Non-pigmented ciliary epithelial cell (primary cell): ENCODE measurements at regions not wholly inside any gene's neighbourhood (a gene's known extent, or its start where the extent isn't known, plus 50 kb on each side); places are given as distances from the start of the nearest gene placed in this dataset.

Experiments used
- DNase-seq: peaks from one replicate; pipeline ENCODE4 v3.0.0-alpha.2; 2010; ENCODE audit warnings: low read depth

DNA sequence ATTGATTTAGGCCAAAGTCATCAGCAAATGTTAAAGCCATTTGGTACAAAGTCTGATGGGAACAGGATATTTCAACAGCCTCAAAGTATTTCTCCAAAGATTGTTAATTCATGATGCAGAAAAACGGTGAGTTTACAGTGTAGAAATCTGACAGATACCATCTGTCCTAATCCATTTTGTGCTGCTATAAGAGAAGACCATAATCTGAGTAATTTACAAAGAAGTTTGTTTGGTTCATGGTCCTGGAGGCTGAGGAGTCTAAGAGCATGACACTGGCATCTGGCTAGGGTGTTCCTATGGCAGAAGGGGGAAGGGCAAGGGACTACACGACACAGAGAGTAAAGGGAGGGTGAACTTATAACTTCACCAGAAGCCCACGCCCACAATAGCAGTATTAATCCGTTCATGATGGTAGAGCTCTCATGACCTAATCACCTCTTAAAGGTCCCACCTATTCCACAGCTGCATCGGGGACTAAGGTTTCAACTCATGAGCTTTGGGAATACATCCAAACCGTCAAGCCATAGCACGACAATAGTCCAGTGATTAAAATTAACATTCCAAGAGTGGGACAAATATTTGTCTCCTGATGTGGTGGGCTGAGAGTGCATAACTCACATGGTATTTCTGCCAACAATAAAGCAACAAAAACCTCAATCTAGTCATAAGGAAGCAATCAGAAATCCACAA, 298.6 kb upstream of the AKR1E2 start:
- DNase-seq = no peak

DNA sequence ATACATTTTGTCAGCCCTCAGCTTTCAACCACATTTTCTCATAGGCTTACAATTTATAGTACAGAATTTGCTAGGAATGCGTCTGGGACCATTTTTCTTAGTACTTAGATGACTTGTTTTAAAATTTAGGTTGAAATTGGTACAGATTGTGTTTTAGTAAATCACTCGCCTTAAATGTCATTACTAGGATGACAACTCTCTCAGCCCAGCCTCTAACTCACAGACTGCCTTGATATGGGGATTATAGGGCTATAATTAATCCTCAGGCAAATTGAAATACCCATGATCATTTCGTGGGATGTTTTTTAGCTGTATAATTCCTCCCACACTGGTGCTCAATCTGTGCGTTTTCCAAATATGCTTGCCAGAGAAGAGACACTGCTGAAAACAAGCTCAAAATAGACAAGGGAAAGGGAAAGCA, 299.7 kb upstream of the AKR1E2 start:
- no peak for DNase-seq

DNA sequence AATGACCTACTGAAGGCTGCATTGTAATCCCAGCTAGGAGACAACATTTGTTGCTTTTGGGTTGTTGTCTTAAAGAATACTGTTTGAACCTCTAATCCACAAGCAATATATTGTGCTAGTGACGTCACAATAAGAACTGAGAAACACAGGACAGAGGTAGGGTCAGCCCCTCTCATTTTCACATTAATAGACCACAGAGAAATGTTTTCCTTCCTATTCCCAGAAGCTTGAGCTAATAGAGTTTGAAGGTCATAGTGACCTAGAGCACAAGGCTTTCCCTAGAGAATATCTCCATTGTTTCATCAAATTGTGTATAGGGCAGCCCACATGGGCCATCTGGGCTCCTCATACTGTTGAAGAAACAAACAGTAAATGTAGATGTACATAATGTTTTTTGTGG, 300.9 kb upstream of the AKR1E2 start:
- no peak for DNase-seq

DNA sequence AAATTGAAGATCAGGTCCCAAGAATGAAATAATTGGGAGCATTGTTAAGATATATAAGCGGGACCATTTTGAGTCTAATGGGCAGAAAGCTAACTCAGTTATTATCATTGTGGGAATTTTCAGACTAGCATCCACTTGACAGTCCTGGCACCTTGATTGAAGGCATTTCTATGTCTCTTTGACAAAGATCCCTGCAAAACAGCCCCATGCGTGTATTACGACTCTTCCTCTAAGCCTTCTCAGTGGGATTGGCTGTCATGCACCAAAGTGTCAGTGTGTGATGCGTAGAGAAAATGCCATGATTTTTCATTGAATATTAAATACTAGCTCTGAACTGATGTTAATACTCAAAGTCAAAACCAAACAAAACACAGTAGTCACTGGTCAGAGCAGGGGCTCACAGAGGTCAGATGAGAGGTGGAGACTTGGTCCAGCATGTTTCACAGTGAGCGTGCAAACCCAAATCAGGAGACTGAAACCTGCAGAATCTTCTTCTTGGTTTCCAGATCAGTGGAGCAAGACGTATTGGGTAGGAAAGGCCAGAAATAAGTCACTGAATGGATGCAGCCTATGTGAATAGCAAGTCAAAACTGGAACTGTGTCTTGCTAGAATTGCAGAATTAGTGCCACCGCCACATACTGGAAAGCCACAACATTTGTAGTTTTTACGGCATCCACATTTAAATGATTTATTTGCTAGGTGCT, 303.6 kb upstream of the AKR1E2 start:
- no peak for DNase-seq

DNA sequence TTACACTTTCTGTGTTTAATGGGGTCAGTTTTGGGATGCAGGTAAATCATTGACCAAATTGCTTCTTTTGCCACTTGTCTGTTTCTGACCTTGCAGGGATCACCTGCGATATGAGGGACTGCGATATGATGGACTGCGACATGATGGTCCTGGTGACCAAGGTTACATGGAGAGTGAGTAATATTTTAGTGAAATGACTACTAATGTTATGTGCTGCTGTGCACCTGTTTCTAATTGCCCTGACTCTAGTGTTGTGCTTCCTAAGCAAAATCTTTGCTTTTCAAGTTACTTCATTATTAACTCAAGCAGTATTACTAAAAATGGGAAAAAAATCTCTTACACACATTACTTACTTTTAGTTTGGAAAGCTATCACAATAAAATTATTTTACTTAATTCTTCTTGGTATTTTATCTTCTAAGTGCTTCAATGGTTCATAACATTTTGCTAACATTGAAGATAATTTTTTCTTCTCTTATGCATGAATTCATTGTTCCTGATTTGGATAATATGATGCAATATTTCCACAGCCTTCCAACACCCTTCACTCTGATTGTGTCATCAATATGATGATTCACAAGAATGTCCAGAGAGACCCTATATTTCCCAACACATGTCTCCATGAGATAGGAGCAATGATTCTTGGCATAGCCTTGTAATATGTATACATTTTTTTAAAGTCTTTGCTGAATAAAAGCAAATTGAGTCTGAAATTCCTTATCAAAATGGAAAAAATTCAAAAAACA, 306.2 kb upstream of the AKR1E2 start:
- DNase-seq = peak; percentile 36

DNA sequence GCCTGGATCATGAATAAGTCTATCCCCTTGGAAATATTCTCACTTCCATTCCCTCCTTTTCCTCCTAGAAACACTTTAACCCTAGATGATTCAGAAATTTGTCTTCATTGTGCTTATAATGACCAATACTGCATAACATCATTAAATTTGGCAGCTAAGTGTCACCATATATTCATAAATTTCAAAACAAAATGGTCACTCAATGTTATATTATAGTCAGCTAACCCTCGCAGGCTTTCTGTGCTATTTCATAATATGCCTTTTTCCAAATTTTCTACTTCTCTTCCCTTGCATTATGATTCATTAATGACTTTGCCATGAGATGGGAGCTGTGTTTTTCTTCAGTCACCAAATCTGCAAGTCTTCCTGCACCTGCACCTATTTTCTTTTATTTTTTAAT, 308.3 kb upstream of the AKR1E2 start:
- no peak for DNase-seq

DNA sequence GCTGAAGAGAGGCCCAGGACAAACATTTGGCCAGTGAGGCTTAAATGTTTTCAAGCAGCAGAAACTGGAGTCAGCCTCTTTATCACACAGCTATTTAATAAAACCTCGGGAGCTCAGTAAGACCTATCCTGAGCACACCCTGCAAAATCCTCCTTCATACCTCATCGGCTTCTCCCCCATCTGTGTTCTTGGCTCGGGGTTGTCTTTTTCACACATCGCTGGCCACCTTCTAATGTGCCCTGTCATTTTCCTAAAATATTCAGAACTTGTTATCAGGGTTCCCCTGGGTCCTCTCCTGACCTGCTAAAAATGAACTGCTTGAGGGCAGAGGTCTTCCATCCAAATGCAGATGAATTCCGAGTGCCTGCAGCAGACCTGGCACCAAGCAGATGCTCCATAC, 310.3 kb upstream of the AKR1E2 start:
- no peak for DNase-seq

DNA sequence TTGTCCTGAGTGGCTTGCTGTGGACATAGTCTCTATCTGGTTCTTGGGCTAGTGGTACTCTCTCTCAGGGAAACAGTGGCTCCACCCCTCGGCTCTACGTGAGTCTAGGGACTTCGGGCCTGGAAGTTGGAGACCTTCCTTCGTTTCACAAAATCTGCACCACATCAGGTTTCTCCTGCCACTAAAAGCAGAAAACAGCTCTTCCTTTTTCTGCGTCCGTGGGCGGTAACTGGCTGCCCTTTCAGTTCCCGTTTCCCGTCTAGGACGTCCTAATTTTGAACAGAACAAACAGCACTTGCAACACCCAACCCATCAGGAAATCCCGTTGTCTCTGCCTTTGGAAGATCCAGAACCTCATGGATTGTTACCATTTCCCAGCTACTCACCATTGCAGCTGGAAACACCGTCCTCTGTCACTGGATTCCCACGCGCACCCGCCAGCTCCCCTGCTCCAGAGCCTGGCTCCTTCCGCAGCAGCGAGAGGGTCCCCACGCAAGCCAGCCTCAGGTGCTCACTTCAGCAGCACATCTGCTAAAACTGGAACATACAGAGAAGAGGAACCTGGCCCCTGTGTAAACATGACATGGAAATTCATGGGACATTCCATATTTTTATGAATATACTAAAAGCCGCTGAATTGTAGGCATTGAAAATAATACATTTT, 311.4 kb upstream of the AKR1E2 start:
- DNase-seq = no peak

DNA sequence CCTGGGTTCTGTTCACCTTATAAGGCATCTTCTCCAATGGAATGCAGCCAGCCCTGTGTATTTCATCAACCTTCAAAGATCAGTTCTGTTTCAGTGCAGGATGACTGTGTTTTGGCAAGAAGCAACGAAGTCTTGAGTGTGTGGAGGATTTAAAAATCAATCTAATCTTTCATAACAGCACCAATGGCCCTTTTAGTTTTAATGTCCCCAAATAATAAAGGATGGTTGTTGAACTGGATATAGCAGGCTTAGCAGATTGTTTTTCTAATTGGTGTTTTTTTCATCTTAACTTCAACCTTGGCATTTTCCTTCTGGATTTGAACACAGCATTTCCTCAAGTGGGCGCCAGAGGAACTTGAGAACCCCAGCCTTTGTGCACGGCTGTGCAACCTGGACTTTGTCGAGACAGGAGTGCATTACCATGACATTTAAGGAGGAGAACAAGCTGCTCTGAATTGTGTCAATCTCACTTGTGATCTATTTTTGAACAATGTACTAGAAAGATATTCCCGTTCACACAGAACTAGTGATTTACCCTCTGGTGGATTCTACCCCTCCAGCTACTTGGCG, 313.3 kb upstream of the AKR1E2 start:
- DNase-seq = no peak

DNA sequence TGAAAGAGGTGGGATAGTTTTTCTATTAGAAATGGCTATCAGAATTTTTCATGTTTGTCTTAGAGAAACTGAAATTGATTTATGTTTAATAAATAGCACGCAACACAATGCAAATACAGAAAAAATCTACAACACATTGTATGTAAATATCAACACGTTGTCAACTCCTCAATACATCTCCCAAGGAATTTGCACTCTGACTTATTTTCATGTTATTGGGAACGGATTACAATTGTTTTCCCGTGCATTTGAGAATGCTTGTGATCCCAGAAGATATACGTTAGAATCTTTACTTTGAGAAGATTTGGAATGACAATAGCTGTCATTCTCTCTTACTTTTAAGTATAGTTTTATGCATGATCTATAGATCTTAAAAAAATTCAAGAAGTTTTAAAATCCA, 313.8 kb upstream of the AKR1E2 start:
- DNase-seq = no peak

DNA sequence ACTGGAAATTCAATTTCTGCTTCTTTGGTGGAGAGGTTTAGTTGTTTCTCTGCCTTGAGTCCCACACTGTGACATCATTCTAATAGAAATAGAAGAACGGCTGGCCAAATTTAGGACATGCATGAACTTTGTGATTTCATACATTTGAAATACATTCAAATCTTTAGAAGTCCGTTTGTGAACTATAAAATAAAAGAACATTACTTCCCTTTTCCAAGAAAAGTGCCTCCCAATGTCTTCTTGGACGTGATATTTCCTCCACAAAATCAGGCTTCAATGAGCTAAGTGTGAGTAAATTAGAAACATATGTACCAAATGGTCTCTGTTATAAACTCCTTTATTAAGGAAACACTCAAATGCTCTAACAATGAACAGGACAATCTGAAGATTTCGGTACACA, 314.5 kb upstream of the AKR1E2 start:
- no peak for DNase-seq

DNA sequence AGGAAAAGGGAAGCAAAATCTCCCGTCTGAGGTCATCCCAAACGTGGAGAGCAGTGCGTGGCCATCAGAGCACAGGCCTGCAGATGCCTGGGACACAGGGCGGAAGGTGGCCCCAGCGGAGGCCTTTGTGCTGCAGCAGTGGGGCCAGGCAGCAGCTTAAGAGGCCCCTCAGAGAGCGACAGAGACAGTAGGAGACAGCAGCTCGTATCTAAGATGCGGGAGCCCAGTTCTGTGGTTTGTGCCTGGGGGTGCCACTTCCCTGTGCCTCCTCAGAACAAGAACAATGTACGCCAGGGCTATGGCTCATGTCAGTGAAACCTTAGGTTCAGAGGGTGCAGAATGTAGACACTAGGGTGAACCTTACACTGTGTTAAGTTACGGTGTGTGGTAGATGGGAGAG, 316.6 kb upstream of the AKR1E2 start:
- no peak for DNase-seq

DNA sequence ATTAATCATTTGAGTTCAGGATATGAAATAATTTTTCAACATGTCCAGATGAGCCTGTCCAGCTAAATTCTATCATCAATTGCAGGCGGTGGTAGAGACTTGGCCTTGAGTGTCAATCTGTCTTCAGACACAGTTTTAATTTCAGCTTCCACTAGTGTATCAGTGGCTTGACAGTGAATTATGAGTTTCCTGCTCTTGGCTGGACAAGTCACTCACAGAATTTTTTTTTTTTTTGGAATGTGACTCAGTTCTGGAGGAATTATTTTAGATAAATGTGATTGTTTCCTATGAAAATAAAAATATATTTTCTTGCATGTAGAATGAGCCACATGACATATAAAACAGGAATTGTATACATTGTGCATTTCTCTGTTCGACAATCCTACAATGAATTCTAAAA, 319.9 kb upstream of the AKR1E2 start:
- DNase-seq = no peak

DNA sequence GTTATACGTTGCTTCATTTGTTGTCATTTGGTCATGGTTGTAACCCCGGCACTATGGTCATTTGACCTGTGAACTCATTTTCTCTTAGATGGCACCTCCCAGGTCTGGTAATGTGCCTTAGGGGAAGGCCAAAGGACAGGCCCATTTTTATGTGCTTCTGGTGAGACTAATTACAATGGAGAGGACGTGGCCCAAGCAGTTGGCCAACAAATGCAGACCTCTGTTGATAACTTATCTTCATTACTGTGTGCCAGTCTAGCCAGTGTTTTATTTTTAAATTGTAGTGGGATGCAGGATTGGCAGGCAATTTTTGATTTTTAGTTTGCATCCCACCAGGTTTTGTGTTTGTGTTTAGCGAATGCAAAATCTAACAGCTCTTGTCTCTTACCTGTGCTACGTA, 321.5 kb upstream of the AKR1E2 start:
- DNase-seq = no peak

DNA sequence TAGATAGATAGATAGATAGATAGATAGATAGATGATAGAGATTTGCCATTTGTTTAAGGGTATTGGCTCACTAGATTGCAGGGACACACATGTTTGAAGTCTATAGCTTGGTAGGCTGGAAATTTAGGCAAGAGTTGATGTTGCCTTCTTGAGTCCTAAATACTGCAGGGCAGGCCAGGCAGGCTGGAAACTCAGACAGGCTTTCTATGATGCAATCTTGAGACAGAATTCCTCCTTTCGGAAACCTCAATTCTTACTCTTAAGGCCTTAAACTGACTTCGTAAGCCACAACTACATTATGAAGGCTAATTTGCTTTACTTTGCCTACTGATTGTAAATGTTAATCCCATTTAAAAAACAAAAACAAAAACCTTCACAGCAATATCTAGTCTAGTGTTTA, 322.9 kb upstream of the AKR1E2 start:
- DNase-seq = no peak

DNA sequence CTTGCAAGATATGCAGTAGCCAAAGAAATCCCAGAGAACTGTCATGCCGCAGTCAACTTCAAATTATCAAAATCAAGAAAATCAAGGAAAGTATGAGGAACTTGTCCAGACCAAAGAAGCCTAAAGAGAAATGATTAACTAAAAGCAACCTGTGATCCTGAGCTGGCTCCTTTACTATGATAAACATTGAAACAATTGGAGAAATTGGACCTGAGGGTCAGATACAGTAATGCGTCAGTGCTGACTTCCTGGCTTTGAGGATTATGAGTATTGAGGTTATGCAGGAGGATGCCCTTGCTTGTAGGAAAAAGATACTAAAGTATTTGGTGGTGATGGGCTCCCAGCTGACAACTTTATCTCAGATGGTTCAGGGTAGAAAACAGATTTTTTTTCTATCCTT, 324.7 kb upstream of the AKR1E2 start:
- DNase-seq = peak; percentile 18

DNA sequence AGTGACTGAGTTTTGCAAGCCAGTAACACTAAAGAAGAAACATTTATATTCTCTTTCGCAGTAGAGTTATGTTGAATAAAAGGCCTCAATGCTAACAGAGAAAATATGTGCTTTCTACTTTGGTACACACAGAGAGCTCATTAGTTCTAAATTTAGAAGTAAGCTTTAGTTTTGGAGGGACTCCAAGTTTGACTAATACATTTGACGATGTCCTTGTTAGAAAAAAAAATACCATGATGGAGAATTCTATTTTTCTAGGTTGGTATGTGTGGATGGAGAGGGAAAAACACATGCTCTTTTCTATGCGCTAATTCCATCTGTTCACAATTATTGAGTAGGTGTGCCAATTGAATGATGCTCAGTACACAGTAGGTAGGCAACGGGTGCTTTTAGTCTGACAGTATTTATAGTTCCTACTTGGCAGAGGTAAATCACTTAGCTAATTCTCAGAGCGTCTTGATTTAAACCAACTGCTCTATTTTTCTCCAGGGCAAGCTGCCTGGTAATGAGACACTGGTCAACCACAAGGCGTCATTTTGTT, 327.2 kb upstream of the AKR1E2 start:
- DNase-seq = peak; percentile 70

DNA sequence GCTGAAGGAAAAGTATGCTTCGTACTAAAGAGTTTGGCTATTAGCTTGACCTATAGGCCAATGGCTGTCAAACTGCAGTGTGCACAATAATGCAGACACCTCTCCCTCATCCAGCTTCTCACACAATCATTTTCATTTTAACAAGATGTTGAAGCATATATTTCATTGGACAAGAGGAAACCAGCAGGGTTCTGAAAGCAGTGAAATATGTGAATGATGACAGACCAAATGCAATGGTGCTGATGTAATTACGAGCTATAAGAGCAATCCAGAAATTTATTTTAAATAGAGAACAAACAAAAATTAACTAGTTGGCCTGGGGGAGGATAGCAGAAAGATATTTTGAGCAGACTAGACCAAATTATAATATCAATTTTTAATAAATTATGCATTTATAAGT, 331.5 kb upstream of the AKR1E2 start:
- no peak for DNase-seq

DNA sequence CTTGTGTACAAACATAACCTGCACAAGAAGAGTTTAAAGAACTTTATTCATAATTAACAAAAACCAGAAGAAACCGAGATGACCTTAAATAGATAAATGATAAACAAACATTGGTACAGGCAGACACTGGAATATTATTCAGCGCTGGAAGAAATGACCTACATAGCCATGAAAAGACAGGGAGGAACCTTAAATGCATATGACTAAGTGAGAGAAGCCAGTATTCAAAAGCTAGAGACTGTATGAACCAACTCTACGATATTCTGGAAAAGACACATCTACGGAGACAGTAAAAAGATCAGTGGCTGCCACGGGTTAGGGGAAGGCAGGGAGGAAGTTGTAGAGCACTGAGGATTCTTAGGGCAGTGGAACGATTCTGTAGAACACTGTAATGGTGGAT, 333.8 kb upstream of the AKR1E2 start:
- DNase-seq = no peak

DNA sequence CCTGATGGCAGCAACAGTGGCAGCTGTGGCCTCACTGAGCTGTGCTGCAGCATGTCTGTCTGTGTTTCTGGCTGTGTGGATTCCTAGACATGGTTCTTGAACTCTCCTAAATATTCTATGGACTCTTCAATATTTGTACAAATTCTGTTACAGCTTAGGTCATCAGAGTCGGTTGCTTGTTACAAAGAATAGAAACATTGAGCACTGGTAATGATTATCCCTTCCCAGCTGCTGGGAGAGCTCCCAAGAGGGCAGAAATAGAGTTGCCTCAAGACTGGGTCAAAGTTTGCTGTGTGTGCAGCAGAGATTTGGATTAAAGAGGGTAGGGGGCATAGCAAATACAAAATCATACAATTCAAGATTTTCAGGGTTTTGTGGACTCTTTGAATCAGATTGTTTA, 337.1 kb upstream of the AKR1E2 start:
- DNase-seq = no peak

DNA sequence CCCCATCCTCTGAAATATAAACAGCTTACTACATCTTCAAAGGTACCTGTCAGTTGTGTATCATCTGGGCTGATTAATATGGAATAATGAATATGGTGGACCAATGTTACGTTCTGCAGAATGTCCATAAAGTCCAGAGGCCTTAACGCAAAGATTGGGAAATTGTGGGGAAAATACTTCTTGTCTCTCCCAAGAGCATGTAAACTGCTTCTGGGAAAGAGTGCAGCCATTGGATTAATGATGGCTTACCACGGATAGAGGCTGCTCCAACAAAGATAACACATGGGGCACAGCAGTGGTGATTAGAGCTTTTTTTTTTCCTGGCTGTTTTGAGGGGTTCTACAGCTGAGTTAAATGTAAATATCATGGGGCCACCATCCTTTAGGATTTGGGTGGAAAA, 340.4 kb upstream of the AKR1E2 start:
- DNase-seq = no peak

DNA sequence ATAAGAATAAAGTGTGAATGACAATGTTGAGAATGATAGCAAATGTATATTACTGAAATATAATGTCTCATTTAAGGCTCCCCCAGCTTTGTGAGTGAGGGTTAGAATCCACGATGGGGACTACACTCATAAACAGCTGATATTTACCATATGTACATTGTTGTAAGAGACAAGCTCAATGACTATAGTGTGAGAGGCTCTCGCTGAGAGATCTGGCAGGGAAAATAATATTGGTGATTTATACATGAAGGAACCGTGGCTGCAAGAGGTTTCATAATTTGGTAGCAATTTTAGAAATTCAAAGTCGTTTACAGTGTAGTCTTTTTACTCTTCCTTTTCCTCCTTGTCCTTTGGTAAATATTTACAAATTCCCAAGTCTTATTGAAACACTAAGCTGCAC, 342.2 kb upstream of the AKR1E2 start:
- DNase-seq = no peak
